NCI-H187 (cell line): ENCODE measurements at regions not wholly inside any gene's neighbourhood (a gene's known extent, or its start where the extent isn't known, plus 50 kb on each side); places are given as distances from the start of the nearest gene placed in this dataset.

Experiments used
- DNase-seq, 2 experiments: peaks; one replicate each; lab custom pipeline; 2025; lab: John Stamatoyannopoulos, UW

DNA sequence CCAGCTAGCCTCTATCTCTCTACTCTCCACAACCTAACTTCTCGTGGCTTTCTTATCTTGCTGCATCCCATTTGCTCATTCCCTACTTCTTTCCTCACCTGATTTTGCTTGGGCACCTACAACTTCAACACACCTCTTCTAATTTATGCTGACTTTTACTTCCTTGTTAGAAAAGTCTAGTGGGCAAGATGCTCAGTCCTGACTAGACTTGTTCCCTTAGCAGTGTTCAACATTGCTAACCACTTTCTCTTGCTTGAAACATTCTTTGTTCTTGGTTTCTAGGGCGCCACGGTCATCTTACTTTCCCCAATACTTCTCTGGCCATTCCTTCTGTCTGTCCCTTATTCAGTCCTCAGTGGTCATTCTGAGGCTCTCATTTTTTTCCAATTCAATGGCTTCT is 454.7 kb upstream of the CWC22 start:
- DNase-seq: no peak

- DNase-seq: no peak
Measured at GRCh38 chr2:180456801-180457200, 449.7 kb upstream of the CWC22 start.

- DNase-seq: no peak
Measured at GRCh38 chr2:180450841-180451240, 443.7 kb upstream of the CWC22 start.

- no peak for DNase-seq
Measured at GRCh38 chr2:180449171-180449915, 442.2 kb upstream of the CWC22 start.

DNA sequence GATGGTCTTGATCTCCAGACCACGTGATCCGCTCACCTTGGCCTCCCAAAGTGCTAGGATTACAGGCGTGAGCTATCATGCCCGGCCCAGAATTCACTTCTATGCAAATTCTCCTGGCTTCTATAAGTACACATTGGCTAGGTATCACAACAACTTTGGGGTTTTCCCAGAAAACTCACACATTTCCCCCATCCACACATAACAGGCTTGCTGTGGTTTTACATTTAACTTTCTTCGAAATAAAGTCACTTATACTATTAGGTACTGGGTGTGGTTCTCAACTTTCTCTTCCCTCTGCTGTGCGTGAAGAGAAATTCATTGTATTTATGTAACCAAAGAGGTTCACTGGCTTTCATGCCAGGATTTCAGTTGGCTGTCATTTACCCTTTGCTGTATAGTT is 439.4 kb upstream of the CWC22 start:
- DNase-seq: no peak

DNA sequence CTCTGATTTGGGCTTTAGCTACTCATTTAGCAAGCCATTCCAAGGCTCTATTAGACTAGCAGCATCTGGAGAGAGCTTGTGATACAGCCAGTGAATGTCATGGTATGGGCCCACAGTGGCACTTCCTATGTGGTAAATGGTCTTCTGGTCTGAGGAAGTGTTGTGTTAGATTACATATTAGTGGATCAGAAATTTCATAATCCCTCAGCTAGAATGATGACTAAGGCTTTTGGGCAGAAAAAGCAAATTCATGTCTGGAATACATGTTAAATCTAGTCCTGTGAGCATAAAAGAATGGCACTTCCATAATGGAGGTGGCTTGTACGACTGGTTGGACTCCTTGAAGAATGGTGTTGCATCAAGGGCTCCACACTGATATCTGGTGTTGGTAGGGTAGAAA is 436.8 kb upstream of the CWC22 start:
- DNase-seq: no peak

- no peak for DNase-seq
Measured at GRCh38 chr2:180442860-180443644, 436.0 kb upstream of the CWC22 start.

DNA sequence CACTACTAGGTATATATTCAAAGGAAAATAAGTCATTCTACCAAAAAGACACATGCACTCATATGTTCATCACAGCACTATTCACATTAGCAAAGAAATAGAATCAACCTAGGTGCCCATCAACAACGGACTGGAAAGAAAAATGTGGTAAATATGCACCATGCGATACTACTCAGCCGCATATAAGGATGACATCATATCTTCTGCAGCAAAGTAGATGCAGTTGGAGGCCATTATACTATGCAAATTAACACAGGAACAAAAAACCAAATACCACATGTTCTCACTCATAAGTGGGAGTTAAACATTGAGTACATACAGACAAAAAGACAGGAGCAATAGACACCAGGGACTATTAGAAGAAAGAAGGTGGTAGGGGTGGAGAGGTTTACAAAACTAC is 412.1 kb upstream of the CWC22 start:
- no peak for DNase-seq

DNA sequence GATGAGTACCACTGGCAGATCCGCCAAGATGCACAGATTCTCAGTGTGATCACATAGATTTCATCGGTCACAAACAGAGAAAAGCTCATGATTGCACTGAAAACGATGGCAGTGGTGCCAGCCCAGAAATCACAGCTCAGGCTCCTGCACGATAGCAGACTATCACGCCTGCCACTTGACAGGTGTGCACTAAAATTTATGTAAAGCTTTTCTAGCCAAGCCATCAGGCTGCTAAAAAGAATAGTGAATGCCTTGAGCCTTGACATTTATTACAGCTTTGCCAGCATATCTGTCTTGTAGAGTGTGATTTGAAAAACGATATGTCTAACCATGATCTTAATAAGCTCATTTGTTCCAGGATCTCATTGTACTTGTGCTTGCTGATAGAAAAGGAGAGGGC is 409.5 kb upstream of the CWC22 start:
- DNase-seq: no peak

DNA sequence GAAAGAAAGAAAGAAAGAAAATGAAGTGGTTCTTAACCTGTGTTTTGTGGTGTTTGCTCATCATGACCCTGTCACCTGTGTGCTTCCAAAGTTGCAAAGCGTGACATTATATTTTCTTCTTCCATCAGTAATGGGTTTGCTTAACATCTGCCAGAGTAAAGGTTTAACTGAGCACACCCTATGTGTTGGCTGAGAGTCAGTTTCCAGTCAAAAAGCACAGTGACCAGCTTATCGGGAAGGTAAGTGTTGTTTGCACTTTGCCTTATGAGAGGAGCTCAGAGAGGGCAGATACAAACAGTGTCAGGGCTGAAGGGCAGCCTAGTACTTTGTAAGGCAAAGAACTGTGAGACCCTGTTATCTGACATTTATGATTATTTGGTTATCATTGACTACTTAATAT is 406.2 kb upstream of the CWC22 start:
- DNase-seq: no peak

DNA sequence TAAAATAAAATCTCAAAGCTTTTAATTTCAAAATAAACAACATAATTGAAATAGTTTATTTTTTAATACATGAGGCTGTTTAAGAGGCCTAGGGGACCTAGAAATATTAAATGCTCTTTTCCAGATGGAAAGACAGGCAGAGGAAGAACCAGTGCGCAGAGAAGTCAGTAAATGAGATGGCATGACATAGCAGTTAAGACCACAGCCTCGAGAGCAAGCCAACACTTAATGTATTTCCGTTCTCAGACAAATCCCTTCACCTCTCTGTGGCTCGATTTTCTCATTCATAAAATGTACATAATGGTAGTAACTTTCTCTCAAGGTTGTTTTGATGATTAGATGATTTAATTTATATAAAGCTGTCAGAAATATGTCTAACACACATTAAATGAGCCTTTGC is 405.1 kb upstream of the CWC22 start:
- no peak for DNase-seq

DNA sequence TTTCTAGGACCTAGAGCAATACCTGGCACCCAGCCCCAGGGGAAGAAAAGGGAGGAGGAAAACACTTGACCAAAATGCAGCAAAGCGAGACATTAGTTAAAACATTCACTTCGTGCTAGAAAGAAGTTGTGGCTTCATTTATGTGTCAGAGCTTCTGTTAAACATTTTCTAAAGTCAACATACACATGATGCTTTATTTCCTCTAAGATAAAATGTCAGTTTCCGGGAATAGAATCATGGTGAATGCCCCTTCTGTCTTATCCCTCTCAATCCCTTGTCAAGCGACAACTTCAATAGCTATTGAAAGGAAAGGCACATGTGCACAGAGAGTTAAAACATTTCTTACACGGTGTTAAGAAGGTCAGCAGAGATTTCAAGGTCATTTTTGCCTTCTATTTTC is 404.6 kb upstream of the CWC22 start:
- no peak for DNase-seq

GRCh38 chr2:180406687-180407086 is 399.6 kb upstream of the CWC22 start:
- DNase-seq: no peak

GRCh38 chr2:180405520-180405919 is 398.4 kb upstream of the CWC22 start:
- no peak for DNase-seq

GRCh38 chr2:180394305-180394704 is 387.2 kb upstream of the CWC22 start:
- DNase-seq: no peak

GRCh38 chr2:180385601-180386201 is 378.6 kb upstream of the CWC22 start:
- DNase-seq: no peak

DNA sequence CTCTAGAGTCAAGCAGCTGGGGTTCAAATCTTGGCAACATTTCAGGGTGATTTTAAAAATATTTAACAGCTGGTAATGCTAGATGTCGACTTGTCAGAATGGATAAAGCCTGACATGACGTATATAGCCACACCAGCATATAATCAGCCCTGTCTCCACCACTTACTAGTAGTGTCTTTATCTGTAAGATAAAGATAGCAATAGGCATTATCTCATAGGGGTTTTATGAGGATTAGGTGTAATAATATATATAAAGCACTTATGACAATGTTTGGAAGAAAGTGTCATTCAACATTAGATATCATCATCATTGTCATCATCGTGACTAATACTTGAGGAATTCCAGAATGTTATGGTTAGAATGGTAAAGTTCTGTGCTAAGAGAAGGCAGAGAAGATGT is 369.0 kb upstream of the CWC22 start:
- no peak for DNase-seq

GRCh38 chr2:180374502-180375281 is 367.6 kb upstream of the CWC22 start:
- DNase-seq: no peak

DNA sequence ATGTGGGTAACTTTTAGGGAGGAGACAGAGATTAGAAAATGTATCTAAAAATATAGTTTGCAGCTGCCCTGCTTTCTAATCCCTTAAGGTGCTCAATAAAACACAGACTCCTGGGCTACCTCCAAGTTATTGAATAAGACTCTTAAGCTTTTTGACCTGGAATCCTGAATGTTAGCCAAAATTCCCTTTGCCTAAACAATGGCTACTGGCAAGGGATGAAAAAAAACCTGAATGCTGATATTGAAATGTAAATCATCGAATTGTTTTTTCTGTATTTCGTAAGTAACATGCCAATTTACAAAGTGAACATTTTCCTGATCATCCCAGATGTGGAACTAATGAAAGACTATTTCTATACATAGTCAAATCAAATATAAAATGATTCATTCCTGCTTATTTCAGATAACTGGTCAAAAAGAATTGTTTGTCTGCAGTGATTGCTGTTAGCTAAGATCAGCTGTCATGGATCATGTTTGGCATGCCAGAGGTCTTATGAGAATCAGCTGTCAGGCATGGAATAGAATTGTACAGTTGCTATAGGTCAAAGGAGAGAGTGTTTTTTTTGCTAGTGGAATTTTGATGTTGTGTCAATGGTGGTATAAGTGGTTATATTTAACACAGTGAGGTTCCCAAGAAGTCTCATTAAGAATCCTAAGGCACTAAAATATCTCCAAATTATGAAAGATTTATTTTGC is 363.6 kb upstream of the CWC22 start:
- DNase-seq: no peak

DNA sequence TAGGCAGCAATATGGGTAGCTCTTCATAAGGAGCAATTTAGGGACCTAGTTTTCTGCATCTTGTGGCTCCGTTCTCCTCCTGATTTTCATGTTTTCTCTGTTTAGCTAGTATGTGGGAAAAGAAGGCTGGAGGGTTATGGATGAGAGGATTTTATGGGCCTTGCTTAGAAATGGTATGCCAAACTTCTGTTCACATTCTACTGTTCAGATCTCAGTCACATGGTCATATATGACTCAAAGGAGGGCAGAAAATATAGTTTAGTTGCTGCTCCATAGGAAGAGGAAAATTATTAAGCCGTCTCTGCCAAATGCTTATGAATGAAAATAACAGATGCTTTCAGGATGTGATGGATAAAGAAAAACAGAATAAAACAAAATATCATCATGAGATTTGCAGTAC is 361.8 kb upstream of the CWC22 start:
- DNase-seq: no peak

DNA sequence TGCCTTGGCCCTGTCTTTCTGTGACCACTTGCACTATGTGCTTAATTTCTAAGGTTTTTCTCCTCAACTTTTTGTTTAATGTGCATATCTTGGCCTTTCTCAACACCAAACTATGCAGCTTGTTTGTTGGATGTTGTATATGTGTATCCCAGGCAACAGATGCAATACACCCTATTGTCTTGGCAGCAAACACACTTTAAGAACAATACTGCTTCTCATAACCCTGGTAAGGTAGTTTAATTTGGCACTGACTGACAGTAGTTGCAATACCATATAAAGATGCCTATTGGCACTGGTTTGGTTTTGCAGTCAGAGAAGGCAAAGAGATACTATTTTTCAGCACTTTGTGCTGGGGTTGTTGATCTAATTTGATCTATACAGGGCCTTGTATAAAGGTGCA is 360.7 kb upstream of the CWC22 start:
- no peak for DNase-seq

- DNase-seq: no peak
Measured at GRCh38 chr2:180366481-180366880, 359.4 kb upstream of the CWC22 start.
